NCI-H510A treated with DMSO at 0.1 percent for 48 hours (cell line): ENCODE measurements at regions not wholly inside any gene's neighbourhood (a gene's known extent, or its start where the extent isn't known, plus 50 kb on each side); places are given as distances from the start of the nearest gene placed in this dataset.
A peak's percentile ranks its signal among the peaks of the same experiment; 100 is the strongest.
"Not testable (repeated sequence)": the region's sequence is repeated elsewhere in the genome, so short reads cannot be mapped to it uniquely, and the experiment has no call there.

Experiments used
- DNase-seq: peaks from one replicate; lab custom pipeline; 2025; lab: John Stamatoyannopoulos, UW

DNA sequence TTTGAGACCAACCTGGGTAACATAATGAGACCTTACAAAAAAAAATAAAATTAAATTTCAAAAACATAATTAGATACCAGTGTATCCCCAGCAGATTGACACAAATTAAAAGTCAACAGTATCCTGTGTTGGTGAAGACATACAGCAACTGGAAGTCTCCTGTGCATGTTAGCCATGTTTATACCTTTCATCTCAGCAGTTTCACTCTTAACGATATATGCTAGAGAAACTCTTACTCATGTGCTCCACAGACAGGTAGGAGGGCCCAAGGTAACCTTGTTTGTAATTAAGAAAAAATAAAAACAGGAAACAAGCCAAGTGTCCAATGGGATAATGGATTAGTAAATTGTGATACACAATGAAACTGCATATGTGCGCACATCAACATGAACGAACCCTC, 50.1 kb upstream of the N4BP3 start:
- DNase-seq: no peak

DNA sequence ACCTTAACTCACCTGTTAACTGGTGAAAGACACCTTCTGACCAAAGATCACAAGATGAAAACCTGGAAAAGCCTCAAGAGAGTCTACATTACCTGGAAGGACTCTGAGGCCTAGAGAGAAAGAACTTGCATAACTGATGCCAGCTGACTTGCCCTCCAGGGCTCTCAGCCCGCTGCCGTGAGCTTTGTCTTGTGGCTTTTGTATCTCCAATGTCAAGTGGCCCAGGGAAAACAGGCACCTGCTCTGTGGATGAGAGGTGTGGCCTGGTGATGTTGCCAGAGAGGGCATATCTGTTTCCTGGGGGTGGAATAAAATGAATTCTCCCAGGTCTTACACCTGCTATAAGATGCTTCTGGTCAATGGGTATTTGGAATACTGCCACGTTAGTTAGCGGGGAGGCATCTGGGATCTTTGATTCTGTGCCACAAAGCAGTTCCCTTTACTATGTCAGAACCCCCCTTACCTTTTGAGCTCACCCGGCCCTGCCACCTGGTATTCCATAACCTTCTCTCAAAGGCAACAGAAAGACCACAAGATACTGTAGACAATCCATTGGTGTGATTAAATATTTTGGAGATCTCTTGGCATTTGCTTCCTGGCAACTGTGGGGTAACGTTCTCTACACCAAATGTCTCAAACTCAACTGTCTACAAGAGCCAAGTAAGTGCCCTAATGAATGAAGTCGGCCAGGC, 54.9 kb upstream of the N4BP3 start:
- peak; percentile 72 for DNase-seq

DNA sequence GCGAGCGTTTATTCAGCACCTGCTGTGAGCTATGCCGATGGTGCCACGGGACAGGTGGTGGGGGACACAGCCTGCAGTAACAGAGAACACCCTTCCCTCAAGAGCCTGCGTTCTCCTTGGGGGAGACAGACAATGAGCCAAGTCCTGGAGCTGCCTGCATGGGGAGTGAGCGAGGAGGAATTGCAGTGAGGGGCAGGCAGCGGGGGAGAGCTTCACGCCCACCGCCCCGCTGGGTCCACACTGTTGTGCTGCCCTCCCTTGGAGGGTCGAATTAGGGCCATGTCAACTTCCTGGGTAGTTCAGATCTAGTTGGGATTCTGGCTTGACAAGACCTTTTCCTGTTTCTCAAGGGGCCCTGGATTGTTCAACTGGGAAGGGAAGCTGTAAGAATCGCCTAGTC, 55.5 kb upstream of the N4BP3 start:
- no peak for DNase-seq

DNA sequence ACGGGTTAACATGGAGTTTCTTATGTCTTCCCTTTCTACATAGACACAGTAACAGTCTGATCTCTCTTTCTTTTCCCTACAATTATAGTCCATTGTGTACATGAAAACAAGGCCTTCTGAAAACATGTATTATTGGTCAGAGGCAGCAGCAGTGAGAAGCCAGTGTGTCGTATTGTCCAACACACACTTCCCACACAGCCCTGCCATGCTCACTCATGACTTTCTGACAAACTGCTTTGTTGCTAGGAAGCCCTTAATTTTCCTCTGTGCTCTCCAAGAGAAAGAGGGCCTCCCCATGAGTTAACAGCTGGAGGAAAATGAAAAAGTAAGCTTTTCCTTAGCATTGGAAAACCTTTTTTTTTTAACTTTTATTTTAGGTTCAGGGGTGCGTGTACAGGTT, 56.4 kb upstream of the N4BP3 start:
- DNase-seq: no peak

DNA sequence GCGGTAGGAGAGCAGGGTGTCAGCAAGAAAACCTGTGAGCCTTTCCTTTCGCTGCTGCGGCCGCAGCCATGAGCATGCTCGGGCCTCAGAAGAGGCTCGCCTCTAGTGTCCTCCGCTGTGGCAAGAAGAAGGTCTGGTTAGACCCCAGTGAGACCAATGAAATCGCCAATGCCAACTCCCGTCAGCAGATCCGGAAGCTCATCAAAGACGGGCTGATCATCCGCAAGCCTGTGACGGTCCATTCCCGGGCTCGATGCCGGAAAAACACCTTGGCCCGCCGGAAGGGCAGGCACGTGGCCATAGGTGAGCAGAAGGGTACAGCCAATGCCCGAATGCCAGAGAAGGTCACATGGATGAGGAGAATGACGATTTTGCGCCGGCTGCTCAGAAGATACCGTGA, 57.8 kb upstream of the N4BP3 start:
- not testable (repeated sequence) for DNase-seq

DNA sequence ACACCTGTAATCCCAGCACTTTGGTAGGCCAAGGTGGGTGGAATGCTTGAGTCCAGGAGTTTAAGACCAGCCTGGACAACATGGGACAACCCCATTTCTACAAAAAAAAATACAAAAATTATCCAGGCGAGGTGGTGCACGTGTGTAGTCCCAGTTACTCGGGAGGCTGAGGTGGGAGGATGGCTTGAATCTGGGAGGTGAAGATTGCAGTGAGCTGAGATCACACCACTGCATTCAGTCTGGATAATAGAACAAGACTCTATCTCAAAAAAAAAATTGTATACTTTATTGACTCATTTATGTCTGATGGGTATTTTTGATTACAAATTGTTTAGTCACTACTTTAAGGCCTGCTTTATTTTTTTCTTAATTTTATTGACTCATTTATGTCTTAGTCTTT, 56.0 kb upstream of the PROP1 start:
- DNase-seq: not testable (repeated sequence)

DNA sequence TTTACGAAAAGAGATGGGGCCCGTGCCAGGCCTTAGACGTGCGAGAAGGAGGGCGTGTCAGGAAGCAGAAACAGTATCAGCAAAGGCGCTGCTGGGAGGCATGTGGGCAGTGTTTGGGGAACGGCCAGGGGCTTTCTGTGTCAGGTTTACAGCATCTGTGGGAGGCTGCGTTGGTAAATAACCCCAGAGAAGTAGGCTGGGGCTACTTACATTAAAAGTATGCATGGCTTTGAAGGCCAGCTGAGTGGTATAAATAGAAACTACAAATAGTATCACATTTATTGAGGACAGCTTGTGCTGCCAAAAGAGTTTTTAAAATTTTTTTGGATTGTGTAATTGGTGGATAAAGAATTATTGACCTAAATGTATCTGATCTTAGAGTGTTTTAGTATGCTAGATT, 54.8 kb upstream of the PROP1 start:
- not testable (repeated sequence) for DNase-seq

DNA sequence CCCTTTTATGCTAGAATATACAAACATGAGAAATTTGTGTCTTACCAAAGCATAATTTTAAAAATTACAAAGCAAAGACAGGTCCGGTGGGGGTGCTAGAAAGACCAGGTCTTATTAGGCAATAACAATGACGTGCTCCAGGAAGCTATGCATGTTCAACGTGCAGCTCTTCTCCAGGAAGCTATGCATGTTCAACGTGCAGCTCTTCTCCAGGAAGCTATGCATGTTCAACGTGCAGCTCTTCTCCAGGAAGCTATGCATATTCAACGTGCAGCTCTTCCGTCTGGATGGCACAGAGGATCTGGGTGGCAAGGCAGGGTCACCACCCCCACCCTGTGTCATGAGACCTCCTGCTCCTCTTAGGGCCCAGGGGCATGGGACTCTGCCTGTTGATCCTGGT, 51.9 kb upstream of the PROP1 start:
- DNase-seq: not testable (repeated sequence)

DNA sequence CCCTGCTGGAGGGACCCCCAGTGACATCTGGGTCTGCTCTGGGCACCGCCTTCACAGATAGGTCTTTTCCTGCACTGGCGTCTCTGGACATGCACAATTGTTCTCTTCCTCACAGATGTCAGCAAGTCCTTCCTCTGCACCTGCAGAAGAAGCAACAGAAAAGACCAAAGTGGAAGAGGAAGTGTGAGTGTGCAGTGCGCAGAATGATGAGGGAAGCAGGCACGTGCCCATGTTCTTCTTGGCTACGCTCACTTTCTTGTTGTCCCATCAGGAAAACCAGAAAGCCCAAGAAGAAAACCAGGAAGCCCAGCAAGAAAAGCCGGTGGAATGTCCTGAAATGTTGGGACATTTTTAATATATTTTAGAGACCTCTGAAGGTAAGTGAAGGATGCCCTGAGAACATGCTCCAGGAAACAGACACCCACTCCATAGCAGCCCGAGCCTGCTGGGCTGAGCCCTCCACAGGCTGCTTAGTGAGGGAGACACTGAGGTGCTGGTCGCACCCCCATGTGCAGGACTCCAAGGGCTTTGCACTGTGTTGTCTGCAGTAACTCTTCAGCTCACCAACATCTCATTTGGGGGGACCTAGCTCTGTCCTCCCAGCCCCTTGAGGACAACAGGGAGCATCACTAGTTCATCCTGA, 50.8 kb upstream of the PROP1 start:
- DNase-seq: not testable (repeated sequence)

DNA sequence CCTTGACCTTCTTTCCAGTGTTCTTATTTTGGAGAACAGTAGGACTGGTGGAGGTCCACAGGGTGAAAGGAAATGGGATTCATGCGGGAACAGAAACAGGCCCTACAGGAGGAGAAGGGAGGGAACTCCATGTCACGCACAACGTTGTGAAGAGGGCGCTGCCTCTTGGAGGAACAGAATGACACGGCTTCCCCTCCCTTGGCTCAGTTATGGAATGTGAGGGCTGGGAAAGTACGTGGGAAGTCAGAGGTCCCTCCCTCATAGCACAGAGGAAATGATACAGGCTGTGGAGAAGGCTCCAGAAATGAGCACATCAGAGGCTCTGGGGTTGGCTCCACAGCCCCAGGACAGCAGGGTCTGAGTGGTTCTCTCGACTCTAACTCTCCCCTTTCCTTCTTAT, 49.9 kb upstream of the PROP1 start:
- DNase-seq: not testable (repeated sequence)
